ENCODE measurements at regions not wholly inside any gene's neighbourhood (a gene's known extent, or its start where the extent isn't known, plus 50 kb on each side); places are given as distances from the start of the nearest gene placed in this dataset.

- no peaks in the 10 kb centered on the region for H3K23me2 ChIP-seq (ENCODE audit: insufficient read length, low read depth, low read length, poor library complexity, severe bottlenecking)
- H3K79me1 ChIP-seq (ENCODE audit: insufficient read depth, low read depth, low read length, poor library complexity, severe bottlenecking) = no peaks in the 10 kb centered on the region
- no peak overlapping the region for H3K18ac ChIP-seq (ENCODE audit: insufficient read length, low read depth, low read length)
- no peaks in the 10 kb centered on the region for H3K36me3 Mint-ChIP-seq (ENCODE audit: insufficient read depth in 1 of 3, low read depth in 3 of 3)
- no peak overlapping the region for H2AFZ ChIP-seq (ENCODE audit: low read length)
- H2BK120ac ChIP-seq (ENCODE audit: low read depth, low read length, poor library complexity, severe bottlenecking) = no peak overlapping the region
- H2BK15ac ChIP-seq (ENCODE audit: low read depth, low read length) = no peak overlapping the region
- no peak overlapping the region for H3K9ac ChIP-seq (ENCODE audit: extremely low read depth, insufficient read length, low read length)
- H3K79me2 ChIP-seq (ENCODE audit: insufficient read depth, low read length) = no peaks in the 10 kb centered on the region
- H3K23ac ChIP-seq (ENCODE audit: insufficient read length, low read depth, low read length) = no peak overlapping the region
- peaks cover 0 to 3% of the 10 kb centered on the region in 2 experiments; a peak in 1 of 5 replicates for H3K9me3 Mint-ChIP-seq
- H4K91ac ChIP-seq (ENCODE audit: insufficient read length, low read depth, low read length) = no peak overlapping the region
- H4K20me1 ChIP-seq (ENCODE audit: control insufficient read depth, insufficient read depth, insufficient read length) = no peaks in the 10 kb centered on the region
- H3K27ac ChIP-seq (ENCODE audit: insufficient read length, low read depth, low read length) = no peak overlapping the region
- H3K14ac ChIP-seq (ENCODE audit: insufficient read depth, low read length) = no peak overlapping the region
- WGBS (ENCODE audit: extremely low coverage, insufficient read length, low lambda C conversion rate) = no CpG with 5 or more reads among the region's 4 CpGs
- H3K4me1 ChIP-seq (ENCODE audit: insufficient read depth, low read length) = no peaks in the 10 kb centered on the region
- no peaks in the 10 kb centered on the region for H3K9me3 ChIP-seq (ENCODE audit: control insufficient read depth, low read depth, low read length)
- no peak overlapping the region for H4K5ac ChIP-seq (ENCODE audit: insufficient read length, low read depth, low read length)
- no peak overlapping the region for H2AK5ac ChIP-seq (ENCODE audit: insufficient read length, low read length)
- no peak overlapping the region for H3K56ac ChIP-seq (ENCODE audit: insufficient read length, low read depth, low read length)
- H3K27ac Mint-ChIP-seq = no peak overlapping the region
- H3K4me2 ChIP-seq (ENCODE audit: insufficient read depth, insufficient read length, low read length) = no peak overlapping the region
- no peak overlapping the region for H3K4me3 Mint-ChIP-seq
- DNase-seq = no peak
- peaks cover 0 to 4% of the 10 kb centered on the region in 2 experiments; a peak in 1 of 4 replicates for H3K4me1 Mint-ChIP-seq
- no peaks in the 10 kb centered on the region for H3K27me3 Mint-ChIP-seq (ENCODE audit: low read depth)
- H4K8ac ChIP-seq (replicated peaks; ENCODE audit: insufficient read length, low read depth, low read length) = no peak overlapping the region
- H2BK20ac ChIP-seq (ENCODE audit: low read depth, low read length, poor library complexity, severe bottlenecking) = no peak overlapping the region
- H3K27me3 ChIP-seq (ENCODE audit: insufficient read depth, low read length) = no peaks in the 10 kb centered on the region; the same call in 1 of the 2 replicates
- H2BK5ac ChIP-seq (ENCODE audit: insufficient read length, low read length) = no peak overlapping the region
- H3T11ph ChIP-seq (ENCODE audit: low read length) = no peak overlapping the region
- no peak overlapping the region for H2BK12ac ChIP-seq (ENCODE audit: insufficient read length, low read depth, low read length)
- no peak for TF ChIP-seq CTCF (conservative IDR thresholded peaks at IDR 0.05)
- H3K4ac ChIP-seq (ENCODE audit: low read depth, low read length) = no peak overlapping the region
Observed at GRCh38 chr13:21984156-21984555, 313.3 kb downstream of the FGF9 start.
